Stimulated activated naive CD8-positive, alpha-beta T cell treated with anti-CD3 and anti-CD28 coated beads, Interleukin-15, Interleukin-2, amounts not matched to agents 100 ng/mL and 50 ng/mL, for 24 hours (primary cell): ENCODE measurements at regions not wholly inside any gene's neighbourhood (a gene's known extent, or its start where the extent isn't known, plus 50 kb on each side); places are given as distances from the start of the nearest gene placed in this dataset.

Experiments
- H3K27ac Mint-ChIP-seq: one replicate; pipeline ENCODE4 v1.8.0; 2021; ENCODE audit warnings: mild to moderate bottlenecking, mixed read lengths
- H3K27me3 Mint-ChIP-seq: one replicate; pipeline ENCODE4 v1.8.0; 2021; ENCODE audit warnings: mixed read lengths
- H3K36me3 Mint-ChIP-seq: one replicate; pipeline ENCODE4 v1.8.0; 2021; ENCODE audit warnings: low read depth, mixed read lengths
- H3K4me1 Mint-ChIP-seq: one replicate; pipeline ENCODE4 v1.8.0; 2021; ENCODE audit warnings: low read depth, mixed read lengths
- H3K4me3 Mint-ChIP-seq: one replicate; pipeline ENCODE4 v1.8.0; 2021; ENCODE audit warnings: mild to moderate bottlenecking, mixed read lengths
- H3K9me3 Mint-ChIP-seq: one replicate; pipeline ENCODE4 v1.8.0; 2021; ENCODE audit warnings: mixed read lengths

- peaks cover 10% of the 10 kb centered on the region for H3K9me3 Mint-ChIP-seq
- H3K4me1 Mint-ChIP-seq: no peaks in the 10 kb centered on the region
- H3K4me3 Mint-ChIP-seq: no peak overlapping the region
- H3K27me3 Mint-ChIP-seq: no peaks in the 10 kb centered on the region
- H3K36me3 Mint-ChIP-seq: no peaks in the 10 kb centered on the region
- no peak overlapping the region for H3K27ac Mint-ChIP-seq
Measured at GRCh38 chr7:67950321-67951083, 953.9 kb downstream of the TYW1 start.

DNA sequence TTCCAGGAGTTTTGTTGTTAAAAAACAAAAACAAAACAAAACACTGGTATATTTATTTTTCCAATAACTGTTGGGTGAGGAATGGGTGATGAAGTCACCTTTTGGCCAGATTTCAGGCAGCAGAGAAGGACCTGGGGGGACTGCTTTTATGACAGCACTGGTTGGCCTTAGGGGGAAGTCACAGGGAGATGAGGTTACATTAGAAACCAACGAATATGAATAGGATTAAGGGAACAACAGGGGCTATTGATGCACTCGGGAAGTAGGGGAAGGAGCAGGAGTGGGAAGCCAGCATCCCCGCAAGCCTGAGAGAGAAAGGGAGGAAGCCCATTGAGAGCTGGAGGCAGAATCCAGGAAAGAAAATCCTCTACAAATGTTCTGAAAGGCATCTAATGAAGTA is 958.4 kb downstream of the TYW1 start:
- Mint-ChIP-seq H3K4me1 (no peaks in the 10 kb centered on the region), H3K9me3 (peaks cover 23% of the 10 kb centered on the region)

GRCh38 chr7:67962863-67963262 is 966.2 kb downstream of the TYW1 start:
- no peaks in the 10 kb centered on the region for H3K36me3 Mint-ChIP-seq
- H3K4me1 Mint-ChIP-seq: no peaks in the 10 kb centered on the region
- no peak overlapping the region for H3K4me3 Mint-ChIP-seq
- H3K27me3 Mint-ChIP-seq: no peaks in the 10 kb centered on the region
- no peak overlapping the region for H3K27ac Mint-ChIP-seq
- H3K9me3 Mint-ChIP-seq: peaks cover 13% of the 10 kb centered on the region

More for the DNA sequence above, 958.4 kb downstream of the TYW1 start:
- Mint-ChIP-seq H3K27ac (no peak overlapping the region), H3K27me3 (no peaks in the 10 kb centered on the region), H3K36me3 (no peaks in the 10 kb centered on the region), H3K4me3 (no peak overlapping the region)

DNA sequence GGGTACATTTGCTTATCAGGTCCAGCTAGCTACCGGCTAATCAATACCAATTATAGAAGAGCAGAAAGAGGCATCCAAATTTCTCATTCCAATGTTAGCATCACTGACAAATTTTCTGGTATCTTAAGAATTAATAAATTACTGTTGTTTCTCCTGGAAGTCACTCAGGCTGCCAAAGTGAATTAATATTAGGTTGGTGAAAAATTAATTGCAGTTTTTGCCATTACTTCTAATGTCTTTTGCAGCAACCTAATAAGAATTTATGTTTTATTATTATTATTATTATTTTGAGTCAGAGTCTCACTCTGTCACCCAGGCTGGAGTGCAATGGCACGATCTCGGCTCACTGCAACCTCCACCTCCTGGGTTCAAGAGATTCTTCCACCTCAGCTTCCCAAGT is 979.9 kb downstream of the TYW1 start:
- H3K4me1 Mint-ChIP-seq: no peaks in the 10 kb centered on the region
- H3K36me3 Mint-ChIP-seq: no peaks in the 10 kb centered on the region
- H3K4me3 Mint-ChIP-seq: no peak overlapping the region
- H3K9me3 Mint-ChIP-seq: peaks cover 15% of the 10 kb centered on the region
- H3K27me3 Mint-ChIP-seq: no peaks in the 10 kb centered on the region
- no peak overlapping the region for H3K27ac Mint-ChIP-seq

GRCh38 chr7:67983486-67983885 is 986.9 kb downstream of the TYW1 start:
- no peaks in the 10 kb centered on the region for H3K27me3 Mint-ChIP-seq
- H3K4me3 Mint-ChIP-seq: no peak overlapping the region
- no peaks in the 10 kb centered on the region for H3K36me3 Mint-ChIP-seq
- peaks cover 16% of the 10 kb centered on the region for H3K9me3 Mint-ChIP-seq
- H3K4me1 Mint-ChIP-seq: no peaks in the 10 kb centered on the region
- no peak overlapping the region for H3K27ac Mint-ChIP-seq

- Mint-ChIP-seq H3K9me3 (peaks cover 16% of the 10 kb centered on the region), H3K27ac (no peak overlapping the region), H3K4me3 (no peak overlapping the region), H3K27me3 (no peaks in the 10 kb centered on the region), H3K4me1 (no peaks in the 10 kb centered on the region), H3K36me3 (no peaks in the 10 kb centered on the region)
Measured at GRCh38 chr7:67984326-67984725, 987.7 kb downstream of the TYW1 start.

GRCh38 chr7:67989142-67989541 is 992.5 kb downstream of the TYW1 start:
- Mint-ChIP-seq H3K4me1 (no peaks in the 10 kb centered on the region), H3K27ac (no peak overlapping the region), H3K36me3 (no peaks in the 10 kb centered on the region), H3K27me3 (no peaks in the 10 kb centered on the region), H3K9me3 (no peaks in the 10 kb centered on the region), H3K4me3 (no peak overlapping the region)

- Mint-ChIP-seq H3K4me1 (no peaks in the 10 kb centered on the region), H3K9me3 (no peaks in the 10 kb centered on the region), H3K4me3 (no peak overlapping the region), H3K36me3 (no peaks in the 10 kb centered on the region), H3K27me3 (no peaks in the 10 kb centered on the region), H3K27ac (no peak overlapping the region)
Measured at GRCh38 chr7:67990003-67990402, 993.4 kb downstream of the TYW1 start.

GRCh38 chr7:67990716-67991115 is 994.1 kb downstream of the TYW1 start:
- Mint-ChIP-seq H3K27me3 (no peaks in the 10 kb centered on the region), H3K9me3 (no peaks in the 10 kb centered on the region), H3K4me1 (no peaks in the 10 kb centered on the region), H3K4me3 (no peak overlapping the region), H3K36me3 (no peaks in the 10 kb centered on the region), H3K27ac (no peak overlapping the region)

DNA sequence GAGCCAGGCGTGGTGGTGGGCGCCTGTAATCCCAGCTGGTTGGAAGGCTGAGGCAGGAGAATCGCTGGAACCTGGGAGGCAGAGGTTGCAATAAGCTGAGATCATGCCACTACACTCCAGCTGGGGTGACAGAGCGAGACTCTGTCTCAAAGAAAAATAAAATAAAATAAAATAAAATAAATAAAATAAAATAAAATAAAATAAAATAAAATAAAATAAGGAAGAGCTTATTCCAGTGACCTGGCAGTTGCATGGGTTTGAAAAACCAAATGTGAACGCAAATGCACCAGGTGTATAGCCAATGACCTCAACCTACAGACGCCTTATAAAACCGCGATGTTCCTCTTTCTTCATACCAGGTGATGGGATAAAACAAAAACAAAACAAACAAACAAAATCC is 995.7 kb downstream of the TYW1 start:
- H3K4me3 Mint-ChIP-seq: no peak overlapping the region
- H3K27me3 Mint-ChIP-seq: no peaks in the 10 kb centered on the region
- no peak overlapping the region for H3K27ac Mint-ChIP-seq
- no peaks in the 10 kb centered on the region for H3K36me3 Mint-ChIP-seq
- no peaks in the 10 kb centered on the region for H3K9me3 Mint-ChIP-seq
- no peaks in the 10 kb centered on the region for H3K4me1 Mint-ChIP-seq

GRCh38 chr7:68005992-68006391 is 1009.4 kb downstream of the TYW1 start:
- Mint-ChIP-seq H3K4me3 (no peak overlapping the region), H3K4me1 (no peaks in the 10 kb centered on the region), H3K27ac (no peak overlapping the region), H3K9me3 (peaks cover 16% of the 10 kb centered on the region), H3K27me3 (no peaks in the 10 kb centered on the region), H3K36me3 (no peaks in the 10 kb centered on the region)

DNA sequence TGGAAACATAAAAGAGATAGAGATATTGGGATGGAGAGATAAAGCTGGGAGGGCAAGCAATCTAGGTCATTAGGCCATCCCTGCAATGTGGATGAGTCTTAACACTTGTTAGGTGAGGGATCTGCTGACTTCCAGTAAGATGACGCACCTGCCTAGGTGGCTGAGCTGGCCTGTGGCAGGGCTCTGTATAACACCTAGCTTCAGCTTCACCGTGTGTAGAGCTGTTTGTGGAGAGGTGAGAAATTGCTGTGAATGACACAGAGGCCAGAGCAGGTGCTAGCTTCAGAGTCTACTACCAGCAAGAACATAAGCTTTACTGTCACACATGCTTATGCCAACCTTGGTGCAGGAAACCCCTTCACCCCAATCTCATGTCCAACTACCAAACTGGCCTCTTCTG is 1010.0 kb downstream of the TYW1 start:
- Mint-ChIP-seq H3K27me3 (no peaks in the 10 kb centered on the region), H3K4me1 (no peaks in the 10 kb centered on the region), H3K9me3 (peaks cover 22% of the 10 kb centered on the region), H3K36me3 (no peaks in the 10 kb centered on the region), H3K27ac (no peak overlapping the region), H3K4me3 (no peak overlapping the region)

DNA sequence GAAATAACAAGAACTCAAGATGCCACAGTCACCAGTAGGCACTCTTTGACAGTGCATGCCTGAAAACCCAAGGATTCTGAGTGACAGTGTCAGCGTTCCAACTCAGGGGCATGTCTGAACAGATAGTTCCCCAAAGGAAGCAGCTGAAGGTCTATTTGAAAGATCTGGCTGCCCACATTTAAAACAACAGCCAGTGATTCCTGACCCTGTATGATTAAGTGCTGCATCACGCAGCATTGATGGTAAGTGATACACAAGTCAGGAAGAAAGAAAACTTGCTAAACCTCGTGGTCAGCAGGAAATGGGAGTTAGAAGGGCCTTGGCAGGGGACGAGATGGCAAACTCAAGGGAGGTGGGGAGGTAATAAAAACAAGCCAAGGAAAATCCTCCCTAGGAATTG is 1013.1 kb downstream of the TYW1 start:
- Mint-ChIP-seq H3K9me3 (peaks cover 15% of the 10 kb centered on the region), H3K27me3 (no peaks in the 10 kb centered on the region), H3K4me3 (no peak overlapping the region), H3K27ac (no peak overlapping the region), H3K36me3 (no peaks in the 10 kb centered on the region), H3K4me1 (no peaks in the 10 kb centered on the region)

DNA sequence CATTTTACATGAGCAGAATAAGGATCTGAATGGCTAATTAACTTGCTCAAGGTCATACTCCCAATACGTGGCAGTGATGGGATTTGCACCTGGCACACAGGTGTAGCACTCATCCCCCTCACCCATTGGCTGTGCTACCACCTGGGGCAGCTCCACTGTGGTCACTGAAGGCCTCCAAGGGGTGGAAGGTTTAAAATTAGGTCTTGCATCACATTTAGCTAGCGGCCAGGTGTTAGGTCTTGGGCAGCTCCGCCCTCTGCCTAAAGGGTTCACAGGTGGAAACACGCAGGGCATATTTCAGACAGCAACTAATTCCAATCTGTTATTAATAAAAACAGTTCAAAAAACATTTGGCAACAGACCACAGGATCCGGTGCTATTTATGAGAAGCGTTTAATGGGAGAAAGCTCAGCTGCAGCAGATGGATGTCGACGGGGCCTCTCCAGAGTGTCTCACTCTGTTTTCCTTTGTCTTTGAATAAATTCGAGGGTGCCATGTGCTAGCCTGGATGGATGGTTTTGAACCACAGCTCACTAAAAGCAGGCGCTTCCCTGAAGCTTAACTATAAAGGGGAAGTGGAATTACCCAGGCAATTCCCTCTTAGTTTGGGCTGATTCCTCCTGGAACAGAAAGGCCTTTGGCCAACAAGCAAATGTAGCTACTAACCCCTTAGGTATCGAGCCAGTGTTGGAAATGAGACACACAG is 1017.6 kb downstream of the TYW1 start:
- Mint-ChIP-seq H3K36me3 (no peaks in the 10 kb centered on the region), H3K4me1 (no peaks in the 10 kb centered on the region), H3K4me3 (no peak overlapping the region), H3K27ac (no peak overlapping the region), H3K9me3 (peaks cover 21% of the 10 kb centered on the region), H3K27me3 (no peaks in the 10 kb centered on the region)

- no peaks in the 10 kb centered on the region for H3K36me3 Mint-ChIP-seq
- no peaks in the 10 kb centered on the region for H3K4me1 Mint-ChIP-seq
- H3K27ac Mint-ChIP-seq: no peak overlapping the region
- no peaks in the 10 kb centered on the region for H3K27me3 Mint-ChIP-seq
- peaks cover 16% of the 10 kb centered on the region for H3K9me3 Mint-ChIP-seq
- H3K4me3 Mint-ChIP-seq: no peak overlapping the region
Measured at GRCh38 chr7:68015122-68015977, 1018.7 kb downstream of the TYW1 start.
